Liver (tissue), 3 donors: ENCODE measurements at regions not wholly inside any gene's neighbourhood (a gene's known extent, or its start where the extent isn't known, plus 50 kb on each side); places are given as distances from the start of the nearest gene placed in this dataset.

Experiments
- FOXA1 ChIP-seq: IDR thresholded peaks from 2 replicates; pipeline ENCODE4 v1.6.1; 2016; ENCODE audit warnings: antibody characterized with exemption
- GABPA ChIP-seq, 2 donors: IDR thresholded peaks in 1 of 2; conservative IDR thresholded peaks in 1 of 2; 2 replicates each; pipeline ENCODE4 v1.6.1; 2016; ENCODE audit warnings: antibody characterized with exemption in 2 of 2, mild to moderate bottlenecking in 1 of 2, moderate library complexity in 1 of 2
- RAD21 ChIP-seq, 2 donors: IDR thresholded peaks; 2 replicates each; pipeline ENCODE4 v1.6.1; 2016; ENCODE audit warnings: antibody characterized with exemption in 2 of 2, mild to moderate bottlenecking in 2 of 2
- SP1 ChIP-seq: IDR thresholded peaks from 2 replicates; pipeline ENCODE4 v1.6.1; 2018; ENCODE audit warnings: antibody characterized with exemption, mild to moderate bottlenecking
- TAF1 ChIP-seq: conservative IDR thresholded peaks from 2 replicates; pipeline ENCODE4 v1.6.1; 2016; ENCODE audit warnings: antibody characterized with exemption, mild to moderate bottlenecking
- YY1 ChIP-seq: IDR thresholded peaks from 2 replicates; pipeline ENCODE4 v1.6.1; 2016; ENCODE audit warnings: antibody characterized with exemption, mild to moderate bottlenecking
- TF ChIP-seq, protein P1 (sequence below): IDR thresholded peaks from 2 replicates; pipeline ENCODE4 v1.6.1; 2016; ENCODE audit warnings: antibody characterized with exemption
- TF ChIP-seq, protein P2 (sequence below): fragments of 150-350 bp; IDR thresholded peaks from 2 replicates; pipeline ENCODE4 v1.5.1; 2017; ENCODE audit warnings: improper control_type of control experiment, low read depth, low read length; ENCODE audit not compliant: missing input control
- TF ChIP-seq, protein P3 (sequence below): IDR thresholded peaks from 2 replicates; pipeline ENCODE4 v1.6.1; 2016; ENCODE audit warnings: antibody characterized with exemption, mild to moderate bottlenecking
- TF ChIP-seq, protein P4 (sequence below): IDR thresholded peaks from 2 replicates; pipeline ENCODE4 v1.6.1; 2016; ENCODE audit warnings: antibody characterized with exemption
- donor health status: healthy.
- donor health status: healthy.

DNA sequence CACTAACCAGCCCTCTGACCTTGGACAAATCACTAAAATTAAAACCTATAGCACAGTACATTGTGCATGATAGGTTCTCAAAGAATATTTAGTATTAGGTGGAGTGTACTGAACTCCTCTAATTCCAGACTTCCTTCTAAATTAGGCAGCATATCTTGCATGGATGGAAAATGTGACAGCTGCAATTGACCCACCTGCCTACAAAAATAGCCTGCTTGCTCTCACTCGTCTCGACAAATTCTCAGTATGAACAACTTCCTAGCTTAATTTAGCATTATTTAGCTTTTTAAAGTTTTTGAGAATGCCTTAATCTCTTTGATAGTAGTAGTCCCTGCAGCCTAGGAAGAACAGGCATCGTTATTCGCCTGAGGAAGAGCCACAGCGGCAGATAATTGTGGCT, 482.0 kb downstream of the PIK3C3 start:
- TF ChIP-seq, protein P1, sequence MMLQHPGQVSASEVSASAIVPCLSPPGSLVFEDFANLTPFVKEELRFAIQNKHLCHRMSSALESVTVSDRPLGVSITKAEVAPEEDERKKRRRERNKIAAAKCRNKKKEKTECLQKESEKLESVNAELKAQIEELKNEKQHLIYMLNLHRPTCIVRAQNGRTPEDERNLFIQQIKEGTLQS, result no peak
- TF ChIP-seq, protein P2, sequence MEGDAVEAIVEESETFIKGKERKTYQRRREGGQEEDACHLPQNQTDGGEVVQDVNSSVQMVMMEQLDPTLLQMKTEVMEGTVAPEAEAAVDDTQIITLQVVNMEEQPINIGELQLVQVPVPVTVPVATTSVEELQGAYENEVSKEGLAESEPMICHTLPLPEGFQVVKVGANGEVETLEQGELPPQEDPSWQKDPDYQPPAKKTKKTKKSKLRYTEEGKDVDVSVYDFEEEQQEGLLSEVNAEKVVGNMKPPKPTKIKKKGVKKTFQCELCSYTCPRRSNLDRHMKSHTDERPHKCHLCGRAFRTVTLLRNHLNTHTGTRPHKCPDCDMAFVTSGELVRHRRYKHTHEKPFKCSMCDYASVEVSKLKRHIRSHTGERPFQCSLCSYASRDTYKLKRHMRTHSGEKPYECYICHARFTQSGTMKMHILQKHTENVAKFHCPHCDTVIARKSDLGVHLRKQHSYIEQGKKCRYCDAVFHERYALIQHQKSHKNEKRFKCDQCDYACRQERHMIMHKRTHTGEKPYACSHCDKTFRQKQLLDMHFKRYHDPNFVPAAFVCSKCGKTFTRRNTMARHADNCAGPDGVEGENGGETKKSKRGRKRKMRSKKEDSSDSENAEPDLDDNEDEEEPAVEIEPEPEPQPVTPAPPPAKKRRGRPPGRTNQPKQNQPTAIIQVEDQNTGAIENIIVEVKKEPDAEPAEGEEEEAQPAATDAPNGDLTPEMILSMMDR, result no peak
- TF ChIP-seq, protein P3, sequence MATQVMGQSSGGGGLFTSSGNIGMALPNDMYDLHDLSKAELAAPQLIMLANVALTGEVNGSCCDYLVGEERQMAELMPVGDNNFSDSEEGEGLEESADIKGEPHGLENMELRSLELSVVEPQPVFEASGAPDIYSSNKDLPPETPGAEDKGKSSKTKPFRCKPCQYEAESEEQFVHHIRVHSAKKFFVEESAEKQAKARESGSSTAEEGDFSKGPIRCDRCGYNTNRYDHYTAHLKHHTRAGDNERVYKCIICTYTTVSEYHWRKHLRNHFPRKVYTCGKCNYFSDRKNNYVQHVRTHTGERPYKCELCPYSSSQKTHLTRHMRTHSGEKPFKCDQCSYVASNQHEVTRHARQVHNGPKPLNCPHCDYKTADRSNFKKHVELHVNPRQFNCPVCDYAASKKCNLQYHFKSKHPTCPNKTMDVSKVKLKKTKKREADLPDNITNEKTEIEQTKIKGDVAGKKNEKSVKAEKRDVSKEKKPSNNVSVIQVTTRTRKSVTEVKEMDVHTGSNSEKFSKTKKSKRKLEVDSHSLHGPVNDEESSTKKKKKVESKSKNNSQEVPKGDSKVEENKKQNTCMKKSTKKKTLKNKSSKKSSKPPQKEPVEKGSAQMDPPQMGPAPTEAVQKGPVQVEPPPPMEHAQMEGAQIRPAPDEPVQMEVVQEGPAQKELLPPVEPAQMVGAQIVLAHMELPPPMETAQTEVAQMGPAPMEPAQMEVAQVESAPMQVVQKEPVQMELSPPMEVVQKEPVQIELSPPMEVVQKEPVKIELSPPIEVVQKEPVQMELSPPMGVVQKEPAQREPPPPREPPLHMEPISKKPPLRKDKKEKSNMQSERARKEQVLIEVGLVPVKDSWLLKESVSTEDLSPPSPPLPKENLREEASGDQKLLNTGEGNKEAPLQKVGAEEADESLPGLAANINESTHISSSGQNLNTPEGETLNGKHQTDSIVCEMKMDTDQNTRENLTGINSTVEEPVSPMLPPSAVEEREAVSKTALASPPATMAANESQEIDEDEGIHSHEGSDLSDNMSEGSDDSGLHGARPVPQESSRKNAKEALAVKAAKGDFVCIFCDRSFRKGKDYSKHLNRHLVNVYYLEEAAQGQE, result no peak
- TF ChIP-seq, protein P4, sequence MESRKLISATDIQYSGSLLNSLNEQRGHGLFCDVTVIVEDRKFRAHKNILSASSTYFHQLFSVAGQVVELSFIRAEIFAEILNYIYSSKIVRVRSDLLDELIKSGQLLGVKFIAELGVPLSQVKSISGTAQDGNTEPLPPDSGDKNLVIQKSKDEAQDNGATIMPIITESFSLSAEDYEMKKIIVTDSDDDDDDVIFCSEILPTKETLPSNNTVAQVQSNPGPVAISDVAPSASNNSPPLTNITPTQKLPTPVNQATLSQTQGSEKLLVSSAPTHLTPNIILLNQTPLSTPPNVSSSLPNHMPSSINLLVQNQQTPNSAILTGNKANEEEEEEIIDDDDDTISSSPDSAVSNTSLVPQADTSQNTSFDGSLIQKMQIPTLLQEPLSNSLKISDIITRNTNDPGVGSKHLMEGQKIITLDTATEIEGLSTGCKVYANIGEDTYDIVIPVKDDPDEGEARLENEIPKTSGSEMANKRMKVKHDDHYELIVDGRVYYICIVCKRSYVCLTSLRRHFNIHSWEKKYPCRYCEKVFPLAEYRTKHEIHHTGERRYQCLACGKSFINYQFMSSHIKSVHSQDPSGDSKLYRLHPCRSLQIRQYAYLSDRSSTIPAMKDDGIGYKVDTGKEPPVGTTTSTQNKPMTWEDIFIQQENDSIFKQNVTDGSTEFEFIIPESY, result no peak
- no peak for TF ChIP-seq RAD21 (IDR thresholded peaks at IDR 0.05)
- no peak for TF ChIP-seq SP1
- TF ChIP-seq TAF1, result no peak
- TF ChIP-seq YY1, result no peak
- TF ChIP-seq FOXA1, result no peak
- no peak for TF ChIP-seq GABPA (IDR thresholded peaks at IDR 0.05 in 1 of 2, conservative IDR thresholded peaks at IDR 0.05 in 1 of 2)
